ENCODE measurements at regions not wholly inside any gene's neighbourhood (a gene's known extent, or its start where the extent isn't known, plus 50 kb on each side); places are given as distances from the start of the nearest gene placed in this dataset.

DNA sequence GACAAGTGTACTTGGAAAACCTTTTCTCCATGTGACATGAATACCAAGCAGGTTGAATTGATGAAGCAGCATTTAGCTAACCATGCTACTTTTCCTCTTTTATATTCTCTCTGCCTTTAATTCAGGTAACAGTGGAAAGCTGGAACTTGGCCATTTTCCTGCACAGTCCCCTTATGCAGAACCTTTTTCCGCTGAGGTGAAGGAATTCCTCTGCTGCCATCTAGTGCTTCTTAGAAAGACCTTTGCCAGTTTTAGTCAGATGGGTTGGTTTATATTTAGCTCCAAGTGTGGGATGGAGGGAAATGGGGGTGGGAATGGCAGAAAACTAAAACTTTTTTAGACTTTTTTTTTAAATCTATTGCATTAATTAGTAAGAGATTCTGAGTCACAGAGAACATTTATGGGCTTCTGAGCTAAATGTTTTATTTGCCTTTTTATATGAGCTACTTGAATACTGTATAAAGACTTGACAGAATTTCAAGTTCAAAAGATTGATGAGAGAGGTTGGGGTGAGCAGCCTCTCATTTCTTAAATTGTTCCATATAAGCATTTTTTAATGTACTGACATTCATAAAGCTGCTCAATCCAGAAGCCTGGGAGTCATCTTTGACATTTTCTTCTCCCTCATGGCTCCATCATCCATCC, 153.9 kb upstream of the ZC3H12C start:
- Mint-ChIP-seq H3K4me3 (no peak overlapping the region), H3K9me3 (no peaks in the 10 kb centered on the region), H3K27me3 (peaks cover 6 to 9% of the 10 kb centered on the region in 2 donors), H3K4me1 (ENCODE audit: low read depth in 2 of 2) (no peaks in the 10 kb centered on the region), H3K36me3 (ENCODE audit: insufficient read depth) (no peaks in the 10 kb centered on the region), H3K27ac (no peak overlapping the region)
- DNase-seq = no peak
- no peak for ATAC-seq (replicated peaks)

DNA sequence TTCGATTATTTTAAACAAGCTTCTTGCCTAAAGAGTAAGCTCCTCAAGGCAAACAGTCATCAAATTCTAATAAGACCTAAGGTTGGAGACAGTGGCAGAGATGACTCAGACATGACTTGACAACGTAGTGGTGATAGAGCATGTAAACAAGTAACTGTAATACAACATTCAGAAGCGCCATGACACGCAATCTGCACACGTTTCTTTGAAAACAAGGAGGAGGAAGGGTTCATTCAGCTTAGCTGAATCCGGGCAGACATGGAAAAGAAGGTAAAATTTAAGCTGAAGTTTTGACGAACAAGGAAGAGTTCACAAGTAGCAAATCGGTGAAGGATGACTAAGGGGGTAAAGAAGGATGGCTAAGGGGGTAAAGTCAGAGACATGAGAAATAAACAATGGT, 152.4 kb upstream of the ZC3H12C start:
- Mint-ChIP-seq H3K36me3 (ENCODE audit: insufficient read depth) (no peaks in the 10 kb centered on the region), H3K4me1 (ENCODE audit: low read depth in 2 of 2) (peaks cover 0 to 1% of the 10 kb centered on the region in 2 donors), H3K9me3 (no peaks in the 10 kb centered on the region), H3K27me3 (peaks cover 6 to 9% of the 10 kb centered on the region in 2 donors), H3K27ac (no peak overlapping the region), H3K4me3 (no peak overlapping the region)
- DNase-seq (no peak), ATAC-seq (replicated peaks) (no peak)

DNA sequence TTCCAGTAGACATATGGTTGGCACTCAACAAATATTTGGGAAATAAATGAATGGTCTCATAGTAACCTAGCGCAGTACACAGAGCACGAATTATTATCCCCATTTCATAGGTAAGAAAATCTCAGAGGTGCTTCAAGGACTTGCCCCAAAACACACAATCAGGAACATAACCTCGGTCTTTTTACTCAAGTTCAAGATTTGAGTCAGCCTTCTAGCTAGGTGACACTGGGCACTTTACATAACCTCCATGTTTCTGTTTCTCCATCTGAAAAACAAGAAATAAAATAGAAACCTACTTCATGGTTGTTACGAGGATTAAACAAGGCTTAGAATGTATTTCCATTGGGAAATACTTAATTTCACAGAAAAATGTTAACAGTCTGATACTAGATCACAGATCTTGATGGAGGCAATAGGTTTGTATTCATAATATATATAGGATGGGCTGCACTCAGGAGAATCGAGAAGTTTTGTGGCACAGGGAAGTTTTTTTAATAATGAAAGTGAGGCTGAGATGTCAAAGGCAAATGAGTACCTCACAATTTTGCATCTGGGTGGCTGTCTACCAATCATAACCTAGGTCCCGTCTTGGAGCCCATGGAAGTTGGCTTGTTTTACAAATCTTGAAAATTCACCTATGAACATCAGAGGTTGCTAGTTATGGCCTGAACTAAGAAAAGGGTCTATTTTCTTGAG, 147.4 kb upstream of the ZC3H12C start:
- no peaks in the 10 kb centered on the region for H3K36me3 Mint-ChIP-seq (ENCODE audit: insufficient read depth)
- no peaks in the 10 kb centered on the region for H3K9me3 Mint-ChIP-seq
- ATAC-seq (replicated peaks) = peak; percentile 33
- H3K27ac Mint-ChIP-seq = peak overlapping the region in 1 of 2 donors; percentile 14
- peaks cover 3 to 8% of the 10 kb centered on the region in 2 donors for H3K4me1 Mint-ChIP-seq (ENCODE audit: low read depth in 2 of 2)
- DNase-seq = no peak
- peak overlapping the region in 1 of 2 donors; percentile 30 for H3K4me3 Mint-ChIP-seq
- no peaks in the 10 kb centered on the region for H3K27me3 Mint-ChIP-seq

DNA sequence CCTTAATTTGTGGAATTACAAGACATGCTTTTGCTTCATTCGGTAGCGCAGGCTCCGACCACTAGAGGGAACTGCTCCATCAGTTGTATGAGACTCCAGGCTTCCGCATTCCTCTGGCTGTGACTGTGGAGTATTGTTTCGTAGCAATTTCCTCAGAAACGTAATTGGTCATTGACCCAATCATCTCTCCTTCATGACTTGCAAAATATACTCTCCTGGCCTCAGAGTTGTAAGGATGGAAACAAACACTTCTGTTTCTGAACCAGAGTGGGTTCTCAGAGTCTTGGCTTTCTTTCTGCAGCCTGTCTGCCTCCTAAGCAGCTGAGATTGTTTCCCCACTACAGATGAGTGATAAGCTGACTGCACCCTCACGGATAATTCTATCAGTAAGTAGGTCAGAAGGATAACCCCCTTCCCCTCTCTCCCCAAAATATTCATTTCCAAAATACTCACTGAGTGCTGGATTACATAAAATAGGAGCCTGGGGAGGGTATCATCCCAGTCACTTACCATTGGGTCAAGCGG, 146.8 kb upstream of the ZC3H12C start:
- Mint-ChIP-seq H3K27ac (peak overlapping the region in 1 of 2 donors; percentile 14), H3K4me1 (ENCODE audit: low read depth in 2 of 2) (peaks cover 3 to 8% of the 10 kb centered on the region in 2 donors), H3K36me3 (ENCODE audit: insufficient read depth) (no peaks in the 10 kb centered on the region), H3K27me3 (no peaks in the 10 kb centered on the region), H3K4me3 (peak overlapping the region in 1 of 2 donors; percentile 11), H3K9me3 (no peaks in the 10 kb centered on the region)
- ATAC-seq (replicated peaks) (peak; percentile 71), DNase-seq (peak; percentile 3 to 21 (median 15))

DNA sequence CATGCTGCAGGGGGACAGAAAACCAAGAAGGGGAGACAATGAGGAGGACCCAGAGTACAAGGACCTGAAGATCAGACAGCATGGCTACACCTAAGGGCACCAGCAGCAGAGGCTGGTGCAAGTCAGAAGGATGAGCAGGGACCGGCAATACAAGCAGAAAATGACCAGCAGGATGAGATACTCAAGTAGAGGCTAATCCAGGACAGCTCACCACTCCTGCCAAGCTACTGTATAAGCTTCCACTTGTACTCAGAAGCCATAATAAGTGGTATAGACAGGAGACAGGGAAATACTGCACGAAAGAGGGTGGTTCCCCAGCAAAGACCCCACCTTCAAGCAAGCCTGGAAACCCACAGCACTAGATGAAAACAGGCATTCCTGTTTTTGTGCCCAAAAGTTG, 138.7 kb upstream of the ZC3H12C start:
- Mint-ChIP-seq H3K27ac (no peak overlapping the region), H3K36me3 (ENCODE audit: insufficient read depth) (no peaks in the 10 kb centered on the region), H3K27me3 (peaks cover 16 to 18% of the 10 kb centered on the region in 2 donors), H3K4me3 (no peak overlapping the region), H3K9me3 (peaks cover 0 to 2% of the 10 kb centered on the region in 2 donors), H3K4me1 (ENCODE audit: low read depth in 2 of 2) (no peaks in the 10 kb centered on the region)
- no peak for ATAC-seq (replicated peaks)
- DNase-seq = no peak

DNA sequence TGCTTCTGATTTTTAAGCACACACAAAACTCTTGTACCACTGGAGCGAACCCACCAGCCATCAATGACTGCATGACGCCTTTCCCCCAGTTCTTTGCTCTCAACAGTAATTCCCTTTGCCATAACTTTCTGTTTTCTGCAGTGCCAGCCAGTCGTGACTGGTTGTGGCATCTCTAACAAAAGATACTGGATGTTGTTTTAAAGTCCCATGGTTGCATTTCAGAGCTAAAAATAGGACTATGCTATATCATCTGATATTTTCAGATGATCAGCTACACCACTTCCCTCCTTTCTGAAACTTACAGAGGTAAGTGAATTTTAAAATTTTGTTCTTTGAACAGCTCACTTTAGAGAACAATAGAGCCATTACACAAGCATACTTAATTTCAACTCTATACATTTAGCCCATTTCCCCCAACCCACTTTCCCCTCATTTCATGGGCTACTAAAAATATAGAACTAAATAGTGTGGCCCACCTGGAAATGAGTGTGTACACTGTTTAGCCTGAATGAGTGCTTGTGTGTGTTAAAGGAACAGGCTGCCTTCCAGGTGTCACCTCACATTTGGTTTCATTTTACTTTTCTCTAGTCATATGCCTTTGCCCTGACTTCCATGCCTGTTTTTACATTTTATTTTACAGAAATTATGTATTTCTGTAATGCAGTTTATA, 136.9 kb upstream of the ZC3H12C start:
- Mint-ChIP-seq H3K9me3 (peaks cover 0 to 2% of the 10 kb centered on the region in 2 donors), H3K27me3 (peaks cover 16 to 18% of the 10 kb centered on the region in 2 donors), H3K4me1 (ENCODE audit: low read depth in 2 of 2) (no peaks in the 10 kb centered on the region), H3K36me3 (ENCODE audit: insufficient read depth) (no peaks in the 10 kb centered on the region), H3K4me3 (no peak overlapping the region), H3K27ac (no peak overlapping the region)
- DNase-seq (no peak), ATAC-seq (replicated peaks) (no peak)

DNA sequence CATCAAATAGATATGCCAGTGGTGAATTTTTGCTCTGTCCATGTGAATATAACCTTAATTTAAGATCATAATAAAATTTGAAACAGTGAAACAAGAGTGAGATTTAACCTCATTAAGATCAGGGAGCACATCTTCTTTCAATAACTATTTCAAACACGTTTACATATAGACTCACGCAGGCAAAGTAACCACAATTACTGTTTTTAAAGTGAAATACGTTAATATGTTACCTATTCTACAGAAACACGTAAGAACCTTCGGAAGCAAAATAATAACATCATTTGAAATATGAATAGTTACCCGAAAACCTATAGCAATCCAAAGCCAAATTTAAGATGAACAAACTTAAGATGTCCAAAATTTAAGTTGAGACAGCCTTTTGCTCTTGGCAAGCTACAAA, 136.2 kb upstream of the ZC3H12C start:
- H3K4me3 Mint-ChIP-seq = no peak overlapping the region

DNA sequence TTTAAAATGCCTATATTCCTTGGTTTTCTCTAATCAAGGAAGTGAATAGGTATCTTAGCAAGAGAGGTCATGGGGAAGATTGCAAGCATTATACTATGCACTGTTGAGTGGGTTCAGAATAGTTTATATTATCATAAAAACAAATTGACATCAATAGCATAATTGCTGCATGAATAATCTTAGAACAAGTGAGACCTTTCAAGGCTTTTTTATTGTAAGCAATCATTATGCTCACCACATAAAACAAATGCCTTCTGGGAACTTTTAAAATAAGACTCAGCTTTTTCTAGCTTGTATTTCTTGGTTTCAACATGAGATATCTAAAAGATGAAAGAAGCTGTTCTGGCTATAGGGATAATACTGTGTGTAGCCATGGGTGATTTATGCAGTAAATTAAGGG, 135.6 kb upstream of the ZC3H12C start:
- DNase-seq (no peak), ATAC-seq (replicated peaks) (no peak)
- Mint-ChIP-seq H3K4me3 (no peak overlapping the region), H3K27me3 (peaks cover 16 to 18% of the 10 kb centered on the region in 2 donors), H3K4me1 (ENCODE audit: low read depth in 2 of 2) (no peaks in the 10 kb centered on the region), H3K9me3 (peaks cover 0 to 2% of the 10 kb centered on the region in 2 donors), H3K36me3 (ENCODE audit: insufficient read depth) (no peaks in the 10 kb centered on the region), H3K27ac (no peak overlapping the region)

More for the DNA sequence above, 136.2 kb upstream of the ZC3H12C start:
- no peak overlapping the region for H3K27ac Mint-ChIP-seq
- DNase-seq (no peak), ATAC-seq (replicated peaks) (no peak)
- H3K27me3 Mint-ChIP-seq = peaks cover 16 to 18% of the 10 kb centered on the region in 2 donors
- H3K9me3 Mint-ChIP-seq = peaks cover 0 to 2% of the 10 kb centered on the region in 2 donors
- no peaks in the 10 kb centered on the region for H3K4me1 Mint-ChIP-seq (ENCODE audit: low read depth in 2 of 2)
- no peaks in the 10 kb centered on the region for H3K36me3 Mint-ChIP-seq (ENCODE audit: insufficient read depth)

DNA sequence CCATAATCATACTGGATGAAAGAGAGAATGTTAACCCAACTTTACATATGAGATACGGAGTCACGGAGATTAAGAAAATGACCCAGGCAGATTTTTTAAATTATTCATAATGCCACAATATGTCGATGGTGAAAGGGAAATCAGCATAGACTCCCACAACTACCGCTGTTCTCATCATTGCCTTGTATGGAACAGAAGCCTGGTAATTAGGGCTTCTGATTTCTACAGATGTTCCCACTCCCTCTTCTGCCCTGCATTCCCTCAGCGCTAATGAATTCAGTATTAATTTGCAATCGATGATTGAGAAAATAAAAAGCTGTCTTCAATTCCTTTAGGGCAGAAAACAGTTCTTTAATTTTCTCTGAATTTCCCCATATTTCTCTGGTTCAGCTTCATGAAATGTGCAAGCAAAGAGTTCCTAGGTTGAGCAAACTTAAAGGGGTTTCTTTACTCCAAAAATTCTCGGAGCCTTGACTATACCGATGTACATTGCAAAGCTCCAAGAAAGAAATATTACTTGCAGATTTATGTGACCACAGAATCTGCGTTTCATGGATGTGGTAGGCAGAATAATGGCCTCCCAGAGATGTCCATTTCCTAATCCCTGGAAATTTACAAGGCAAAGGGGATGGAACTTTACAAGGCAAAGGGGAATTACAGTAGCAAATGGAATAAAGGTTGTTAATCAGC, 134.9 kb upstream of the ZC3H12C start:
- Mint-ChIP-seq H3K4me1 (ENCODE audit: low read depth in 2 of 2) (no peaks in the 10 kb centered on the region), H3K4me3 (no peak overlapping the region), H3K27ac (no peak overlapping the region), H3K27me3 (peaks cover 16 to 18% of the 10 kb centered on the region in 2 donors), H3K36me3 (ENCODE audit: insufficient read depth) (no peaks in the 10 kb centered on the region), H3K9me3 (peaks cover 0 to 2% of the 10 kb centered on the region in 2 donors)
- DNase-seq (no peak), ATAC-seq (replicated peaks) (no peak)

DNA sequence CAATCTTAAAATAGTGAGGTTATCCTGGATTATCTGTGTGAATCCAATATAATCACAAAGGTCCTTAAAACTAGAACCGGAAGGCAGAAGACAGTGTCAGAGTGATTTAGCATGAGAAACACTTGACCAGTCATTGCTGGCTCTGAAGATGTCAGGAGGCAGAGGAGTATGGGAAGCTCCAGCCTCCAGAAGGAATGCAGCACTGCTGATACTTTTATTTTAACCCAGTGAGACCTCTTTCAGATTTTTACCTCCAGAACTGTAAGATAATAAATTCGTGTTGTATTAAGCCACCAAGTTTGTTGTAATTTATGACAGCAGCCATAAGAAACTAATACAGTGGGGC, 134.4 kb upstream of the ZC3H12C start:
- H3K36me3 Mint-ChIP-seq (ENCODE audit: insufficient read depth) = no peaks in the 10 kb centered on the region

DNA sequence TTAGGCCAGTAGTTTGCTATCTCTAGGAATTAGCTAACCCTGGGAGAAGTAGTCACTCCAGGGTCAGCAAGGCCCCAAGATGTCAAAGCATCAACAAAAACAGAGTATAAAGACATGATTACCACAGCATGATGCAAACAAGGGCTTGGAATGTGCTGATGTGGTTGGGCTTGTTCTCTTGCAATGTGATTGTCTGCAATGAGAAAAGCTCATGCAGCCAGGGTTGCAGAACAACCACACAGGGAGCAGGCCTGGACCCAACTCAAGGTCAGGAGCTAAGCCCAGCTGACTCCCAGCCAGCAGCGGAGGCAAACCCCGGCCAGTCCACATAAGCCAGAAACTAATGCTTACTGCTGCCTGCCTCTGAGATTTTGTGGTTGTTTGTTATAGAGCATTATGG, 132.4 kb upstream of the ZC3H12C start:
- no peak for ATAC-seq (replicated peaks)
- no peak overlapping the region for H3K4me3 Mint-ChIP-seq
- H3K4me1 Mint-ChIP-seq (ENCODE audit: low read depth in 2 of 2) = no peaks in the 10 kb centered on the region
- H3K27me3 Mint-ChIP-seq = no peaks in the 10 kb centered on the region
- H3K9me3 Mint-ChIP-seq = no peaks in the 10 kb centered on the region
- no peak overlapping the region for H3K27ac Mint-ChIP-seq
- DNase-seq = no peak
- H3K36me3 Mint-ChIP-seq (ENCODE audit: insufficient read depth) = no peaks in the 10 kb centered on the region

More for the DNA sequence above, 134.4 kb upstream of the ZC3H12C start:
- Mint-ChIP-seq H3K4me3 (no peak overlapping the region), H3K27ac (no peak overlapping the region), H3K9me3 (peaks cover 0 to 2% of the 10 kb centered on the region in 2 donors), H3K4me1 (ENCODE audit: low read depth in 2 of 2) (no peaks in the 10 kb centered on the region), H3K27me3 (peaks cover 16 to 17% of the 10 kb centered on the region in 2 donors)
- DNase-seq (no peak), ATAC-seq (replicated peaks) (no peak)

DNA sequence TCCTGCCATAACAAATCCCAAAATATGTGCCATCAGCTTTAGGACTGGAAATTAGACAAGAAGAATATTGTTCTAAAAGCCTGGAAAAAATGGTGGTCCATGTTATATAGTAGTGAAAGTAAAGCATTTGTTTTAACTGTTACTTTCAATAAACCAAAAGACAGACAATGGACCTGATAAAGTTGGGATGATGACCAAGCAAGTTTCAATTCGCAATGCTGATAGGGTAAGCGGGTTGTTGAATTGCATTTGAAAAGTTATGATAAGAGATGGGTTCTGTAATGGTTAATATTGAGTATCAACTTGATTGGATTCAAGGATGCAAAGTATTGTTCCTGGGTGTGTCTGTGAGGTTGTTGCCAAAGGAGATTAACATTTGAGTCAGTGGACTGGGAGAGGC, 131.9 kb upstream of the ZC3H12C start:
- H3K36me3 Mint-ChIP-seq (ENCODE audit: insufficient read depth) = no peaks in the 10 kb centered on the region
- H3K27me3 Mint-ChIP-seq = no peaks in the 10 kb centered on the region
- no peaks in the 10 kb centered on the region for H3K9me3 Mint-ChIP-seq
- no peak for ATAC-seq (replicated peaks)
- no peaks in the 10 kb centered on the region for H3K4me1 Mint-ChIP-seq (ENCODE audit: low read depth in 2 of 2)
- H3K4me3 Mint-ChIP-seq = no peak overlapping the region
- no peak overlapping the region for H3K27ac Mint-ChIP-seq
- DNase-seq = no peak

DNA sequence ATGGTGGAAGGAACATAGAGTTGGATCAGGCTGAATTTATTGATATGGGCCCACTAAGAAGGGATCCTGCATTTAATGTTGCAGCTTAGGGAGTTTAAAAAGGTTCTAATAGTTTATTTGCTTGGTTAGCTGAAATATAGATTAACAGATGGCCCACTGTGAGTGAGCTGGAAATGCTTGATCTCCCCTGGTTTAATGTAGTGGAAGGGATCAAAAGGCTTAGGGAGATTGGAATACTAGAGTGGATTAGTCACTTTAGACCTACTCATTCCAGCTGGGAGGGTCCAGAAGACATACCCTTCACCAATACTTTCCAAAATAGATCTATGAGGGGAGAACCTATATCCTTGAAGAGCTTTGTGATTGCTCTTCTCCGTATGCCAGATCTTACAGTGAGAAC, 130.1 kb upstream of the ZC3H12C start:
- Mint-ChIP-seq H3K36me3 (ENCODE audit: insufficient read depth) (no peaks in the 10 kb centered on the region), H3K27me3 (no peaks in the 10 kb centered on the region), H3K27ac (no peak overlapping the region), H3K4me3 (no peak overlapping the region), H3K4me1 (ENCODE audit: low read depth in 2 of 2) (no peaks in the 10 kb centered on the region), H3K9me3 (peaks cover 0 to 2% of the 10 kb centered on the region in 2 donors)
- DNase-seq (no peak), ATAC-seq (replicated peaks) (no peak)
